HG02943 (cell line): ENCODE measurements at regions not wholly inside any gene's neighbourhood (a gene's known extent, or its start where the extent isn't known, plus 50 kb on each side); places are given as distances from the start of the nearest gene placed in this dataset.
A peak's percentile ranks its signal among the peaks of the same experiment; 100 is the strongest.

Experiments used
- ATAC-seq: cut with Tn5 transposase; IDR thresholded peaks from one replicate; pipeline ENCODE4 v1.9.1; 2021; ENCODE audit warnings: mild to moderate bottlenecking, low read depth, moderate library complexity; ENCODE audit not compliant: unreplicated experiment

DNA sequence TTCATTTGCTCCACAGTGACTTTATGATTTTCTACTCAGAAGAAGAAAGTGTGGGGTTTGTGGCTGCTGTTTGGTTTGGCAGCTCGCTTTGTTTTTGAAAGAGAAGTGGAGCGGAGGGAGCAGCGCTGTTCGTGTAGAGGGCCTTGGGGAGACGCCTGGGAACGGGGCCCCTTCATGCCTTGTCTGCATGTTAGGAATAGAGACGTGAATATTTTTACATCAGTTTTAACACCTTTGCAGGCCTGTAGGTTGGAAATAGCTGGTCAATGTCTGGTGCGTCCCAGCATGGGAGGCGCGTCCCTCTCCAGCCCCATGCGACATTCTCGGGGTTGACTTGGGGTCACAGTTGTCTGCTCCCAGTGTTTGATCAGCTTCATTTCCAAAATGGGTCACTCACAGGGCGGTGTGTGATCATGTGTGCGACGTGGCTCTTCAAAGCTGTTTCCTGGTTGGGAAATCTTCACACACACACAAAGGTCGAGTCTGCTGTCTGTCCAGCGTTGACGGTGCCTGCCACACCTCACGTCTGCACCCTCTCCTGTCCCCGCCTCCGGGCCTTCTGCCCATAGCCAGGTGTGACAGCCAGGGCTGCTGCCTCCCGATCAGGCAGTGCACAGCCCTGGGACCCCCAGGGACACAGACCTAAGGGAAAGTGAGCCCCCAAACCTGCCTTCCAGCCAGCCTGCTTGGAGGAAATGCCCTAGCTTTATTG lies 149.2 kb downstream of the PSMG1 start:
- ATAC-seq, result no peak

GRCh38 chr21:39029900-39030884 lies 153.1 kb downstream of the PSMG1 start:
- ATAC-seq, result no peak

DNA sequence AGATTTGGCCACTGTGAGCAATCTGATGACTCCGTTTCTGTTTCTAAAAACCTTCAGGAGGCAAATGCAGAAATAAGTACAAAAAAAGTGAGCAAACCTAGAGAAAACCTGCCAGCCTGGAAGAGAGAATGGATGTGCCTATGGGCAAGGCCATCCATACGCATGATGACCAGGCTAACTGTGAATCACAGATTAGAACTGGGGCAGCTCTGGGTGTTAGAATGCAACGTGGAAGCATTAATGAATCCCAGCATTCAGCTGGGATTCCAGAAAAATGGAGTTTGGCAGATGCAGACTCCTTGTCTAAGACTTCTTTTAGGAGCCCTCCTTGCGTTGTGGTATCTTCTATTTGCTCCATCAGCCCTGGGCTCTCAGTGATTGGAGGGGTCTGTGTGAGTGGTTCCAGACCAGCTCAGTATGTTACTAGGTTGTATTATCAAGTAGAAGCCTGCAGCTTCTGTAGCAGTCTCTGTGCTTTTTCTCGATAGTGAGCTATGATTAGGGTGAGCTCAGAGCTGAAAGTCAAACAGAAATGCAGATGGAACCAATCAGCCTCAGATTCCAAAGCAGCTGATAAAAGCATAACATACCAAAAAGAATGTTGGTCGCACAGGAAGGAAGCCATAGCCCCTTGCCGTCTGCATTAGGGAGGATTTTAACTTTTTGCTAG lies 154.0 kb downstream of the PSMG1 start:
- no peak for ATAC-seq

DNA sequence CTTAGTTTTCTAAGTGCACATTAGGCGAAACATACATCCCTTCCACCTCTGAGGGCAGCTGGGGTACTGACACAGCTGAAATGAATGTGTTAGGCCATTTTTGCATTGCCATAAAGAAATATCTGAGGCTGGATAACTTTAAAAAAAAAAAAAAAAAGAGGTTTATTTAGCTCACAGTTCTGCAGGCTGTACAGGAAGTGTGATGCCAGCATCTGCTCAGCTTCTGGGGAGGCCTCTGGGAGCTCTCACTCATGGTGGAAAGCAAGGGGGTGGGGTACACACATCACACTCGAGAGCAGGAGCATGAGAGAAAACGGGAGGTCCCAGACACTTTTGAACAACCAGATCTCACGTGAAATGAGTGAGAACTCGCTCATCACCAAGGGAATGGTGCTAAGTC lies 158.1 kb downstream of the PSMG1 start:
- ATAC-seq, result no peak

DNA sequence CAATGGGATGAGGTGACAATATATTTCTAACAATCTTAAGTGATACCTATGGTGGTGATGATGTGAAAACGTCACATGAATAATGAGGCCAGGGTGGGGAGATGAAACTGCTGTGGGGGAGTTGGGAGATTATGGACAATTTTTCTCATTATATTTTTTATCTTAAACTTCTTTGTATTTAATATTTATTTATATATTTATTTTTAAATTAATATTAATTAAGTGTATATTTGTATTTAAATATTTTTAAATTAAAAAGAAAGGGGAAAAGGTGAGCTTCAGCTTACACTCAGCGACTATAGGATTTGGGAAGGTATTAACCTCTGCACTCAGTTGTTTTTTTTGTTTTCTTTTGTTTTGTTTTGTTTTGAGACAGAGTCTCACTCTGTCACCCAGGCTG lies 158.7 kb downstream of the PSMG1 start:
- ATAC-seq, result no peak

DNA sequence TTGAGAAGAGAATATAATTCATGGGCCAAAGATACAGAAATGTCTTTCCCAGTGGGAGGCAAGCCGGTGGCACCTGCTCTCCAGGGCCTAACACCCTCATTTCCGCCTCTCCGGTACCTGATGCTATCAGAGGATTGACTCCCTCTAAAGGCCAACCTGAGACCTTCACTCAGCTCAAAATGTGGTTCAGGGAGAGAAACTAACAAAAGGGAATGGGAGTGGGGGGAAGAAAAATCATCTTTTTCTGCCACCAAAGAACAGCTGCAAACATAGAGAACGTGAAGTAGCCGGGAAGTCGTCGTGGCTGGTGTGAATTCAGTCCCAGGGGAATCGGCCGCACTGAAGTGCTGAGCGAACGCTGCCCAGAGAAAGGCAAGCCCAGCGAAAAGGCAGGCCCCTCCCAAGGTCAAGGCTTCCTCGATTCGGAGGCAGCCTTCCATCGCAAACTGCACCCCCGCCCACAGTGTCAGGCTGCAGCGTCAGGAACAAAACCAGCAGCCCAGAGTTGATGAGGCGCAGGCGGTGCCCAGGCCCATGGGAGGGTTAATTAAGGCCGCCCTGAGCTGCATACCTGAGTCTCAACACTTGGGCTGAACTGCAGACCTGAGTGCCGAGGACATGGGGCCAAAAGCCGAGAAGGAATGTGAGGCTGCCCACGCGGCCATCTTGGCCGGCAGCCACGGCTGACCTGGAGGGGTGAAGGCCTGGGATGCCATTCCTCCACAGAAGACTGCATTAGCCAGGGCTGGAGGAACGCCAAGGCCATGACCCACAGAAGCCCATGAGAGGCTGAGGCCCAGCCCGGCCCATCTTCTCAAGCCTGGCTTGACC lies 160.2 kb downstream of the PSMG1 start:
- ATAC-seq, result no peak

DNA sequence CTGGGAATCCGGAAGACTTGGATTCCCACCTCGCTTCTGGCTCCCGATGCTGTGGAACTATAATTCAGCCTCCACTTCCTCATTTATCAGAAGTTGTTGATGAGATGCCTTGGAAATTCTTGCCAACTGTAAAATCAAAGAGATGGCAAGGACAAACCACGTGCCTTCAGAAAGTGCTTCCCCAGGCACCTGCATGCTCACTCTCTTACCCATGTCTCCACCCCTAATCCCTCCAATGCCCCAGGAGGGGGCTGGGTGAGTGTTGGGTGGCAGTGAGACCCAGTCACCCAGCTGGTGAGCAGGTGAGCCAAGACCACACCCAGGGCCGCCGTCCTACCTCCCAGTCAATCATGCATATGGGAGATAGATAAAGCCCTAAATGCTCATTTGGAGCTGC lies 160.8 kb downstream of the PSMG1 start:
- no peak for ATAC-seq

DNA sequence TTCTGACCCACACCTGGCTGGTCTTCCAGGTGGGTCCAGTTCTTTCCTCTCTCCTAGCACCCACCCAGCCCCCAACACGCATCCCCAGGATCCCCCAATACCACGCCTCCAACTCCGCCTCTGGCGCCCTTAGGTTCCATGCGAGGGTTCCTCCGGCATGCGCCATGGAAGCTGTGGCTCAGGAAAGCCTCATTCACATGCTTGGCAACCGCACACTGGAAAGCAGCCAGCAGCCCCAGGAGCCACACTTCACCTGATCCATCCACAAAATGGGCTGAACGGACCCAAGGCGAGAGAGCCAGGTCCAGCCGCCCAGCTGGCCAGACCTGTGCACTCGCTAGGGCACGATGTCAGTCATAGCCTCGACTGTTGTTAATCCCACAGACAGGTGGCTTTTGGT lies 161.2 kb downstream of the PSMG1 start:
- ATAC-seq, result no peak

DNA sequence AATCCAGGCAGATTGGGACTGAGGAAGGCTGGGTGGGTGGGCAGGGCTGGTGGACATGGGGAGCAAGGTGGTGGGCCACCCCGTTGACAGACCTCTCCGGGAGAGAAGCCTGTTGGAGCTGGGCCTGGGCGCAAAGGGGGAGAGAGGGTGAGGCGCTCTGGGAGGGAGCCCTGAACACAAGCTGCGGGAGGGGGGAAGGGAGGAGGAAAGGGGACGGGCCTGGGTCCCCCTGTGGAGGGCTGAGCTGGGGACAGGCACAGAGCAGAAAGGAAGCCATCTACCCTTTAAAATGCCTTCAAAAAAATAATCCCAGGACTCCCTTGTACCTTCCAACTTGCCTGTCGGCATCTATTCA lies 161.8 kb downstream of the PSMG1 start:
- ATAC-seq, result no peak

GRCh38 chr21:39020751-39021477 lies 162.3 kb downstream of the PSMG1 start:
- ATAC-seq, result no peak

DNA sequence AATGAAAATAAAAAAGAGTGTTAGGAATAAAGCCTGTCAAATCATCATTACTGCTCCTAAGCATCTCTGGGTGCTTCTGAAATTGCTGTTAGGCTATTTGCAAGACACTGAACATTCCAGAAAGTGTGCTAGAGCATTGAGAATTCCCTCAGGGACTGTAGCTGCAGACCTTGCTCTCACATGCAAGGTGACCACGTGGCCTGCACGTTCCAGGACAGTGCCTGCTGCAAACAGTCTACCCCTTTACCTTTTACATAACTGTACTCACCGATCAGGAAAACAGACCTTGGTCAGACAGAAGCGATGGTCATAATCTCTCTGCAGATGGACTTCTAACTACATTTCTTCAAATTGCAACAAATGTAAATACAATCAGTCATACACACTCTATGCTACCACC lies 164.5 kb downstream of the PSMG1 start:
- no peak for ATAC-seq

DNA sequence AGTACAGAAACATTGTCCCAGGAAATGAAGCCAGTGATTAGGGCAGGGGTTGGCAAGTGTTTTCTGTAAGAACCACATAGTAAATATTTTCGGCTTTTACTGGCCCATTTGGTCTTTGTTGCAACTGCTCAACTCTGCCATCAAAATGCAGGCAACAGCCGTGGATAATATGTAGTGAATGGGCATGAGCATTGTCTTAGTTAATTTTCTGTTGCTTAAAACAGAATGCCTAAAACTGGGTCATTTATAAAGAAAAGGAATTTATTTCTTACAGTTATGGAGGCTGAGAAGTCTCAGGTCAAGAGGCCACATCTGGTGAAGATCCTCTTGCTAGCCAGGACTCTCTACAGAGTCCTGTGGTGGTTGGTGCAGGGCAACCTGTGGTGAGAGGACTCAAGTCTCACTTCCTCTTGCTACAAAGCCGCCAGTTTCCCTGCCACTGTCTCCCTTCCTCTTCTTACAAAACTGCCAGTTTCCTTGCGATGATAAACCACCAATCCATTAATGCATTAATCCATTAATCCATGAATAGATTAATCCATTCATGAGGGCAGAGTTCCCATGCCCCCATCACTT lies 166.4 kb downstream of the PSMG1 start:
- ATAC-seq, result peak; percentile 95

DNA sequence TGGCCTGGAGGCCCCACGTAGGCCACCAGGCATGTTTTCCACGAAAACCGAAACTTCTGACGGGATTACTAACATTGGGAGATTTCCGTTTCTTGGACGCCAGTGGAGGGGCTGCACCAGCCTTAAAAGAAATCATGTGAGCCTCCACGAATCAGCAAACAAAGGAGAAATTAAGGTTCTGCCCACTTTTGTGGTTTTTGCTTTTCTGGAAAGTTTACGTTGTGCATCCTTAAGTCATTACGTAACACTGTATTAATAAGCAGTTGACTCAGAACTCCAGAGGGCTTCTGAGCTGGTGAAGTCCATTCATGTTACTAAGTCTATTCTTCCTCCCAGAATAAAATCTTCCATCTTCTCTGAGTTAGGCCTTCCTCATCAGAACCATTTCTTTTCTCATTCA lies 168.5 kb downstream of the PSMG1 start:
- no peak for ATAC-seq

- no peak for ATAC-seq
Observed at GRCh38 chr21:39012326-39013230, 170.7 kb downstream of the PSMG1 start.

DNA sequence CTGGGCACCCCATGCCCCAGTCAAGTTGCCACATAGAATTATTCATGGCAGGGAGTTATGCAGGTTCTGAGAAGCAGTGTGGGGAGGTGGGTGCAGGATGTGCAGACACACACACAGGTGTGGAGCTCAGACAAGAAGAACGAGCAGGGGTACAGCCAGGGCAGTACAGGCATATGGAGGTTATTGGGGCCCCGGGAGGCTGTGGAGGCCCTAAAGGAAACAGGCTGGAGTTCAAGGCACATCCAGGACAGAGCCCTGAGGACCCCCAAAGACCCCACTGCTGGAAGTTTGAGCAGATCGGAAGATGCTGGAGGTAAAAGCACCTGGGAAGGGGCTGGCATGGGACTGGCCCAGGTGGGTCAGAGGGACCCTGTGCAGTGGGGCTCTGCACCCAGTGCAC lies 171.3 kb downstream of the PSMG1 start:
- no peak for ATAC-seq

DNA sequence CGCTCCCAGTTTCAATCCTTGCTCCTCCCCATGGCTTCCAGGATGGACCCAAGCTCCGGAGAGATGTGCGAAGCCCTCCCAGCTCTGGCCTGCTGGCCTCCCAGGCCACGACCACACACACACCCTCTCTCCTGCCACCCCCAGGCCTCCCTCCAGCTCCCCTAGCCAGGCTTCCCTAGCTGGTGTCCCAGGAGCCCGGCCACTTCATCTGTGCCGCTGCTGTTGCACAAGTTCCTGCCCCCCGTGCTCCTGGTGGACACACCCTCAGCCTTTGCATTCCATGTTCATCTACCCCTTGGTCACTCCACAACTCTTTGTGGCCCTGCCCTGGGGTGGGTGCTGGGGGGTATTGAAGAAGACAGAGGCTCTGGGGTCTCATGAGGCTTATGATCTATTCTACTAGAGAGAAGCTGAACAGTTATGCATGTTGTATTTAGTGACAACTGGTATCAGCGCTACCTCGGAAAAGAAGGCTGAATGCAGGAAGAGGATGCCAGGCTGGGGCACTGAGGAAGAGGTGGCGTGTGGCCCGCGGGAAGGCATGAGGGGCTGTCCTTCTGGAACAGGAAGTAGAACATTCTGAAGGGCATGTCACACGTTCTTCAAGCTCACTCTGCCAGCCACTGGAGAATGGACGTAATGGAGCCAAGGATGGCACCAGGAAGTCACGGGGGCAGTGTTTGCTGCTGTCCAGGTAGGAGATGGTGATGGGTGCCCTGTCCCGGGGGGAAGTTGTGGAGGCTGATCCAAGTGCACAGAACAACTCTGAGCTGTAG lies 172.4 kb downstream of the PSMG1 start:
- no peak for ATAC-seq

- ATAC-seq, result no peak
Observed at GRCh38 chr21:39009587-39010225, 173.5 kb downstream of the PSMG1 start.
